A673 (cell line): ENCODE measurements at regions not wholly inside any gene's neighbourhood (a gene's known extent, or its start where the extent isn't known, plus 50 kb on each side); places are given as distances from the start of the nearest gene placed in this dataset.
"Not testable (repeated sequence)": the region's sequence is repeated elsewhere in the genome, so short reads cannot be mapped to it uniquely, and the experiment has no call there.

Source experiments
- BruUV-seq: library from RNA; stranded (reverse); fragments of 400-500 nt; replicated peaks from 2 replicates; lab custom pipeline; 2021; lab: Mats Ljungman, UMichigan
- CTCF ChIA-PET: fragments of 300-600 bp; sonication (Branson Sonifier 250); formaldehyde crosslinking; loops from one replicate; lab custom pipeline; 2022; ENCODE audit warnings: antibody characterized with exemption; lab: Charles Lee
- POLR2A ChIA-PET: fragments of 300-600 bp; sonication (Branson Sonifier 250); formaldehyde crosslinking; loops from one replicate; lab custom pipeline; 2022; ENCODE audit warnings: antibody characterized with exemption; ENCODE audit not compliant: low non-redundant PET; lab: Charles Lee
- DNase-seq: peaks from one replicate; pipeline ENCODE4 v3.0.0-alpha.2; 2015; ENCODE audit warnings: low spot score
- H3K27ac ChIP-seq: fragments of 200-600 bp; sonication (generic); 2 replicates; pipeline ENCODE4 v1.5.1; 2016; ENCODE audit warnings: mixed run types, low read depth, mild to moderate bottlenecking, mixed read lengths, antibody characterized with exemption, low read length; ENCODE audit not compliant: poor library complexity, severe bottlenecking
- H3K27me3 ChIP-seq: fragments of 200-600 bp; sonication (generic); replicated peaks from 2 replicates; pipeline ENCODE4 v1.6.1; 2017; ENCODE audit warnings: mixed run types, low read depth, mild to moderate bottlenecking, mixed read lengths, antibody characterized with exemption, low read length; ENCODE audit not compliant: insufficient read depth, poor library complexity
- H3K36me3 ChIP-seq: fragments of 200-600 bp; sonication (generic); 2 replicates; pipeline ENCODE4 v1.6.1; 2016; ENCODE audit warnings: mixed run types, mild to moderate bottlenecking, mixed read lengths, antibody characterized with exemption, low read length; ENCODE audit not compliant: insufficient read depth, poor library complexity, severe bottlenecking
- H3K4me1 ChIP-seq: fragments of 200-600 bp; sonication (generic); 2 replicates; pipeline ENCODE4 v1.6.1; 2017; ENCODE audit warnings: mixed run types, mild to moderate bottlenecking, mixed read lengths, antibody characterized with exemption, low read length; ENCODE audit not compliant: insufficient read depth, poor library complexity, severe bottlenecking
- H3K4me3 ChIP-seq: fragments of 200-600 bp; sonication (generic); 2 replicates; pipeline ENCODE4 v1.5.1; 2016; ENCODE audit warnings: low read depth, mixed run types, mild to moderate bottlenecking, mixed read lengths, low read length; ENCODE audit not compliant: poor library complexity, severe bottlenecking
- H3K9me3 ChIP-seq: fragments of 200-600 bp; sonication (generic); 2 replicates; pipeline ENCODE4 v1.6.1; 2016; ENCODE audit warnings: mixed run types, low read depth, mild to moderate bottlenecking, mixed read lengths, antibody characterized with exemption, low read length; ENCODE audit not compliant: poor library complexity, severe bottlenecking
- intact Hi-C: fragments of 100-400 bp; cut with micrococcal nuclease; formaldehyde crosslinking; loops from one replicate; pipeline ENCODE4 v1.10.0; 2022; ENCODE audit not compliant: unreplicated experiment
- TF ChIP-seq, protein P1 (sequence below): fragments of 300-800, 200-600 bp; sonication (generic); conservative IDR thresholded peaks from 2 replicates; pipeline ENCODE4 v1.5.1; 2017; ENCODE audit warnings: low read depth, mild to moderate bottlenecking, antibody characterized with exemption, low read length, moderate library complexity, mixed read lengths

DNA sequence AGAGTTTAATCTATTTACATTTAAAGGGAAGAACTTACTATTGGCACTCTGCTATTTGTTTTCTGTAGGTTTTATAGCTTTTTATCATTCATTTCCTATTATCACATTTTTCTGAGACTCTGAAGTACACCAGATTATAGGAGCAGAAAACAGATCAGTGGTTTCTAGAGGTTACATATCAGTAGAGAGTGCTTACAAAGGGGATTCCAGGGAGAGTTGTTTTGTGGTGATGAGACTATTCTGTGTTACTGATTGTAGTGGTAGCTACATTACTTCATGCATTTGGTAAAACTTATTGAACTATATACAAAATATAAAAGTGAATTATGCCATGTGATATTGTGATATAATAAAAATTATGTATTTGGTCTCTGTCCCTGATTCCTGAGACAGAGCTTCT is 259.2 kb downstream of the SPATA31A6 start:
- H3K36me3 ChIP-seq, H3K27me3 ChIP-seq, H3K4me3 ChIP-seq, H3K9me3 ChIP-seq, POLR2A ChIA-PET, H3K4me1 ChIP-seq, H3K27ac ChIP-seq, CTCF ChIA-PET, intact Hi-C loops, BruUV-seq, DNase-seq: not testable (repeated sequence)

DNA sequence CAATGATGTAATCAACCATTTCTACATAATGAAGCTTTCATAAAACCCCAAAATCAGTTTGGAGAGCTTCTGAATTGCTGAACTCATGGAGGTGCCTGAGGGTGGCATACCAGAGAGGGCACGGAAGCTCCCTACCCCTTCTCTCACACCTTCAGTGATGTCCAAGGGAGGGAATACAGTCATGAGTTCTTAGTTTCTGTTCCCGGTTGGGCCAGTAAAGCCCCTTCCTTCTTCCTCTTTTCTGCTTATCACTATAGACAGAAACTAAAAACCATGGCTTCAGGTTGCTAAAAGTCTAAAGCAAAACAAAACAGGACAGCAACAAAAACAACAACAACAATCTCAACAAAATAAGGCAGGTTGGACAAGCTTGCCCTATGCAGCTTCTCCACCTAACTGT is 260.0 kb downstream of the SPATA31A6 start:
- DNase-seq, POLR2A ChIA-PET, H3K4me1 ChIP-seq, H3K27me3 ChIP-seq, H3K4me3 ChIP-seq, H3K9me3 ChIP-seq, H3K27ac ChIP-seq, intact Hi-C loops, H3K36me3 ChIP-seq, CTCF ChIA-PET, BruUV-seq: not testable (repeated sequence)

DNA sequence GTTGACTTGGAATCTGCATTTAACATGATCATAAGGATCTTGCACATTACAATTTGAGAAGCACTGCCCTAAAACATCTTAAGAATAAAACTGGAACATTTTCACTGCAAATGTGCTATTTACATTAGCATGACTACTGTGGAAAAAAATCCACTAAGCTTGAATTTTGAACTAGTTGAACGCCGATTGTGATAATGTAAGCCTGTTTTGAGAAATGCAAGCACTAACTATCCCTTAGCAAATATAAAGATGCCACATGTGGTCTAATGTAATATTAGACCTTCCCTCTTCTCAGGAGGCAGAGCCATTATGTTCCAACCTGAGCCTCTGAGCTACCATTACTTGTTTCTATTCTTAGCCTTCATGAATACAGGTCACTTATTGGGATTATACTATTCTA is 278.0 kb downstream of the SPATA31A6 start:
- not testable (repeated sequence) for H3K4me3 ChIP-seq

DNA sequence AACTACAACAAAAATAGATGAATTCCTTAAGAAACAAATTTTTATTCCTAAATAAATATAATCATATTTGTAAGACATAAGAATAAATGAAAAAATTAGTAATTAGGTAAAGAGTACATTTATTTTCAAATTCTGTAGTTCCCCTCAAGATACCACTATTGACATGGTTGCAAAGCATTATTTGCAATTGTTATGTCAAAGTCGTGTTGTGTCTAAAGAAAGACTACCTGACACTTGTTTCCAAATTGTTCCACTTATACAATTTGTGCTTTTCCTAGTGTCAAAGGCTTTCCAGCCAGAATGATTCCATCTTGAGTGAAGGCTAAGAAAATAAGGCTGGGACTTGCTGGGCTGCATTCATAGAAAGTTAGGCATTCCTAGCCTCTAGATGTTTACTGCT is 278.4 kb downstream of the SPATA31A6 start:
- H3K4me3 ChIP-seq, intact Hi-C loops, DNase-seq, H3K27me3 ChIP-seq, H3K9me3 ChIP-seq, BruUV-seq, H3K4me1 ChIP-seq, H3K27ac ChIP-seq, CTCF ChIA-PET, POLR2A ChIA-PET, H3K36me3 ChIP-seq: not testable (repeated sequence)

More for the DNA sequence above, 278.0 kb downstream of the SPATA31A6 start:
- H3K9me3 ChIP-seq, H3K36me3 ChIP-seq, CTCF ChIA-PET, intact Hi-C loops, H3K27ac ChIP-seq, BruUV-seq, POLR2A ChIA-PET, H3K4me1 ChIP-seq, DNase-seq, H3K27me3 ChIP-seq: not testable (repeated sequence)

DNA sequence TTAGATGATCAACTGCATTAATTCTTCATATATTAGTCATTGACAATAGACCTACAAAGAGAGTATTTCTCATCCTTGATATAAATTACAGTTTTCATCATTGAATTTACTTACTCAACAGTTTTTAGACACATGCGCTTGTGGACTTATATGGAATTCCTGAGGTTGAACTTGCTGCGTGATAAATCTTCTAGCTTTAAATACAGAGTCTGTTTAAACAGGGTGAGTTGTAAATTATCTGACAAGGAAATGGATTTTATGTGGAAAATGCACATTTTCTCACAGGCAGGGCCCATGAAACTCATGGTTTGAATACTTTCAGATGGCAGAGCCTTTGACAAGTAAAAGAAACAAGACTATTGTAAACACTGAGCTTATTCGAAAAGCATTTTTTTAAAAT is 280.5 kb downstream of the SPATA31A6 start:
- H3K4me3 ChIP-seq, H3K36me3 ChIP-seq, DNase-seq, H3K27ac ChIP-seq, CTCF ChIA-PET, H3K27me3 ChIP-seq, BruUV-seq, POLR2A ChIA-PET, H3K9me3 ChIP-seq, intact Hi-C loops, H3K4me1 ChIP-seq: not testable (repeated sequence)

DNA sequence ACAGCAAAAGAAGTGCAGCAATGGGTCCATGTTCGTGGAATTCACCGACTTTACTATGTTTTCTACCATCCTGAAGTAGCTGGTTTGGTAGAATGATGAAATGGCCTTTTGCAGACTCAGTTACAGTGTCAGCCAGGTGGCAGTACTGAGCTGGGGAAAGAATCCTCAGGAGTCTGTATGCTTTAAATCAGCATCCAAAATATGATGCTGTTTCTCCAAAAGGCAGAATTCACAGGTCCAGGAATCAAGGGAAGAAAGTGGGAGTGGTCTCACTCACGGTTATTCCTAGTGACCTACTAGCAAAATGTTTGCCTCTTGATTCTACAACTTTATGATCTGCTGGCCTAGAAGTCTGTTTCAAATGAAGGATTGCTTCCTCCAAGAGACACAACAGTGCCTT is 287.1 kb downstream of the SPATA31A6 start:
- intact Hi-C loops, BruUV-seq, H3K9me3 ChIP-seq, H3K27me3 ChIP-seq, POLR2A ChIA-PET, H3K4me3 ChIP-seq, DNase-seq, H3K36me3 ChIP-seq, H3K27ac ChIP-seq, H3K4me1 ChIP-seq, CTCF ChIA-PET: not testable (repeated sequence)
- TF ChIP-seq, protein P1, sequence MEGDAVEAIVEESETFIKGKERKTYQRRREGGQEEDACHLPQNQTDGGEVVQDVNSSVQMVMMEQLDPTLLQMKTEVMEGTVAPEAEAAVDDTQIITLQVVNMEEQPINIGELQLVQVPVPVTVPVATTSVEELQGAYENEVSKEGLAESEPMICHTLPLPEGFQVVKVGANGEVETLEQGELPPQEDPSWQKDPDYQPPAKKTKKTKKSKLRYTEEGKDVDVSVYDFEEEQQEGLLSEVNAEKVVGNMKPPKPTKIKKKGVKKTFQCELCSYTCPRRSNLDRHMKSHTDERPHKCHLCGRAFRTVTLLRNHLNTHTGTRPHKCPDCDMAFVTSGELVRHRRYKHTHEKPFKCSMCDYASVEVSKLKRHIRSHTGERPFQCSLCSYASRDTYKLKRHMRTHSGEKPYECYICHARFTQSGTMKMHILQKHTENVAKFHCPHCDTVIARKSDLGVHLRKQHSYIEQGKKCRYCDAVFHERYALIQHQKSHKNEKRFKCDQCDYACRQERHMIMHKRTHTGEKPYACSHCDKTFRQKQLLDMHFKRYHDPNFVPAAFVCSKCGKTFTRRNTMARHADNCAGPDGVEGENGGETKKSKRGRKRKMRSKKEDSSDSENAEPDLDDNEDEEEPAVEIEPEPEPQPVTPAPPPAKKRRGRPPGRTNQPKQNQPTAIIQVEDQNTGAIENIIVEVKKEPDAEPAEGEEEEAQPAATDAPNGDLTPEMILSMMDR, result peak; percentile 47

DNA sequence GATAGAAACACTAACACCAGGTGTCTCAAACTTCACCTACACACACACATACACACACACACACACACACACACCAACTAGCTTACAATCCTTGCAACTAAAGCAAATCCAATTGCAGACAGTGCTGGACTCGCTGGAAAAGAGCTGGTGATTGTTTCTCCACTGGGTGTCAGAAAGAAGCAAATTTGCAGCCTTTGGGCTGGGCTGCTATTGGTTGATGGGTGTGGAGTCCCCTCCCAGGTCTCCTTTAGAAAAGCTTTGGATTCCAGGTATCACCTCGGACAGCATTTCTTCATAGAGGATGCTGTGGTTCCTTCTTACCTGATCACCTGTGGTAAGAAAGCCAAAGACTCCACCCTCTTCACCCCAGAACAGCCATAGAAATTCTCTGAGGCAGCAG is 307.5 kb downstream of the SPATA31A6 start:
- H3K27me3 ChIP-seq, H3K4me3 ChIP-seq, H3K36me3 ChIP-seq, H3K4me1 ChIP-seq, BruUV-seq, H3K27ac ChIP-seq, DNase-seq, CTCF ChIA-PET, POLR2A ChIA-PET, H3K9me3 ChIP-seq, intact Hi-C loops: not testable (repeated sequence)
